K562 (cell line): ENCODE measurements at regions not wholly inside any gene's neighbourhood (a gene's known extent, or its start where the extent isn't known, plus 50 kb on each side); places are given as distances from the start of the nearest gene placed in this dataset.

Source experiments
- ATAC-seq: fragments of 200-7000 bp; cut with Tn5 transposase; 3 replicates; pipeline ENCODE4 v1.9.1; 2020; ENCODE audit warnings: moderate library complexity
- BruUV-seq: library from RNA; stranded (reverse); fragments of 400-500 nt; replicated peaks from 2 replicates; lab custom pipeline; 2021; lab: Mats Ljungman, UMichigan
- CTCF ChIA-PET: fragments of 300-600 bp; formaldehyde crosslinking; extraction: SDS; loops from one replicate; lab custom pipeline; 2021; ENCODE audit warnings: low intra/inter-chr PET ratio; lab: Yijun Ruan, JAX
- POLR2A ChIA-PET: fragments of 300-600, 350-650 bp; sonication (Branson Sonifier 250); formaldehyde crosslinking; extraction: SDS; loops from one replicate; lab custom pipeline; 2021; ENCODE audit warnings: antibody characterized with exemption, inconsistent platforms; lab: Yijun Ruan, JAX
- DNase-seq, 4 experiments: peaks; one replicate each; pipeline versions ENCODE4 v3.0.0 to v3.0.0-alpha.2; 2011 to 2018; ENCODE audit warnings: low spot score in 3 of 4, mixed read lengths in 3 of 4; ENCODE audit errors: extremely low read depth in 1 of 4
- FAIRE-seq: peaks from 2 replicates; lab custom pipeline; 2011; peaks lifted over from hg19 to GRCh38; lab: Jason Lieb, UNC
- H2AFZ ChIP-seq: 2 replicates; pipeline ENCODE4 v1.6.0; 2011; ENCODE audit warnings: low read depth, low read length, control low read depth, inconsistent platforms
- H3K27ac ChIP-seq: fragments of 200-600 bp; 3 replicates; pipeline ENCODE4 v1.8.0; 2011; ENCODE audit warnings: low read depth, mild to moderate bottlenecking, control low read depth, inconsistent platforms, low read length, moderate library complexity, mixed read lengths; ENCODE audit errors: extremely low read depth
- H3K27me3 ChIP-seq, 2 experiments: fragments of 300-600 bp in 1 of 2; 2 replicates in 1 of 2; 3 replicates in 1 of 2; pipeline versions ENCODE4 v1.6.0 to v1.8.0; 2011; ENCODE audit warnings: inconsistent platforms in 2 of 2, low read length in 2 of 2, mild to moderate bottlenecking in 1 of 2, mixed read lengths in 1 of 2, moderate library complexity in 1 of 2; ENCODE audit not compliant: control insufficient read depth in 2 of 2, insufficient read depth in 2 of 2
- H3K36me3 ChIP-seq: fragments of 300-600 bp; 3 replicates; pipeline ENCODE4 v1.8.0; 2011; ENCODE audit warnings: mild to moderate bottlenecking, low read length, inconsistent platforms; ENCODE audit not compliant: control insufficient read depth, insufficient read depth
- H3K4me1 ChIP-seq, 2 experiments: fragments of 200-600 bp in 1 of 2; replicated peaks in 1 of 2; 2 replicates in 1 of 2; 3 replicates in 1 of 2; pipeline versions ENCODE4 v1.5.1 to v1.8.0; 2011; ENCODE audit warnings: inconsistent platforms in 2 of 2, low read length in 2 of 2, mild to moderate bottlenecking in 1 of 2, mixed read lengths in 1 of 2, moderate library complexity in 1 of 2; ENCODE audit not compliant: control insufficient read depth in 2 of 2, insufficient read depth in 2 of 2
- H3K4me2 ChIP-seq: 2 replicates; pipeline ENCODE4 v1.6.1; 2011; ENCODE audit warnings: low read length, control low read depth, inconsistent platforms, mixed read lengths; ENCODE audit not compliant: insufficient read depth
- H3K4me3 ChIP-seq: fragments of 200-600 bp; sonication (generic), shearing (Covaris generic); 2 replicates; pipeline ENCODE4 v1.5.1; 2016; ENCODE audit warnings: control low read depth, inconsistent platforms
- H3K79me2 ChIP-seq: fragments of 200-600 bp; 3 replicates; pipeline ENCODE4 v1.8.0; 2011; ENCODE audit warnings: low read length, inconsistent platforms; ENCODE audit not compliant: control insufficient read depth, insufficient read depth
- H3K9ac ChIP-seq, 2 experiments: 2 replicates each; pipeline versions ENCODE4 v1.6.0 to v1.6.1; 2011; ENCODE audit warnings: low read depth in 2 of 2, low read length in 2 of 2, control low read depth in 1 of 2, inconsistent platforms in 1 of 2, mild to moderate bottlenecking in 1 of 2, mixed read lengths in 1 of 2; ENCODE audit not compliant: insufficient read depth in 1 of 2
- H3K9me1 ChIP-seq: one replicate; pipeline ENCODE4 v1.6.0; 2011; ENCODE audit warnings: inconsistent platforms, mild to moderate bottlenecking, low read length, moderate library complexity; ENCODE audit not compliant: control insufficient read depth, insufficient read depth
- H3K9me3 ChIP-seq: replicated peaks from 2 replicates; pipeline ENCODE4 v1.5.1; 2011; ENCODE audit warnings: low read depth, low read length, inconsistent platforms; ENCODE audit not compliant: control insufficient read depth, insufficient read depth
- H4K20me1 ChIP-seq: replicated peaks from 2 replicates; pipeline ENCODE4 v1.6.1; 2011; ENCODE audit warnings: low read length, inconsistent platforms, mixed read lengths; ENCODE audit not compliant: control insufficient read depth, insufficient read depth
- FOS ChIP-seq: IDR thresholded peaks from 3 replicates; pipeline ENCODE4 v1.6.1; 2011; ENCODE audit not compliant: insufficient read length; ENCODE audit errors: extremely low read depth
- FOSL1 ChIP-seq: fragments of 200-800 bp; sonication (Bioruptor generic); conservative IDR thresholded peaks from 2 replicates; pipeline ENCODE4 v1.6.1; 2016; ENCODE audit warnings: missing genetic modification characterization, missing compliant biosample characterization
- ILF3 ChIP-seq: fragments of 450-650 bp; IDR thresholded peaks from 2 replicates; pipeline ENCODE4 v1.6.1; 2018; ENCODE audit warnings: antibody characterized with exemption, mild to moderate bottlenecking, moderate library complexity, borderline replicate concordance
- POLR2G ChIP-seq: fragments of 200-400 bp; formaldehyde crosslinking; IDR thresholded peaks from 2 replicates; pipeline ENCODE4 v1.6.1; 2017; ENCODE audit warnings: low read depth, mild to moderate bottlenecking, antibody characterized with exemption, low read length, moderate library complexity
- RB1 ChIP-seq: fragments of 450-650 bp; IDR thresholded peaks from 2 replicates; pipeline ENCODE4 v1.6.1; 2017; ENCODE audit warnings: low read depth, mild to moderate bottlenecking
- ZNF121 ChIP-seq: sonication (generic); formaldehyde crosslinking; conservative IDR thresholded peaks from 2 replicates; pipeline ENCODE4 v1.8.0; 2022; ENCODE audit warnings: missing genetic modification reagents
- WGBS: fragments of 100-300 bp; shearing (Covaris generic); methylation state at CpG from one replicate; pipeline ENCODE4 v1.1.6; 2016; ENCODE audit warnings: low coverage, mixed read lengths; ENCODE audit not compliant: insufficient coverage; ENCODE audit errors: missing lambda C conversion rate; 5-methylcytosine and 5-hydroxymethylcytosine counted together
- in situ Hi-C: fragments of 300-500 bp; cut with MboI; formaldehyde crosslinking; loops from 4 replicates; pipeline ENCODE4 v1.15.0; 2018; ENCODE audit warnings: inconsistent platforms, mixed read lengths
- intact Hi-C: fragments of 100-400 bp; cut with micrococcal nuclease; formaldehyde crosslinking; loops from 2 replicates; pipeline ENCODE4 v1.14.2; 2022

GRCh38 chr4:53781629-53782457, 190.6 kb upstream of the LNX1 start:
- intact Hi-C loops (no loop called here), in situ Hi-C loops (no loop called here)
- Histone ChIP-seq H2AFZ (no peak overlapping the region), H3K36me3 (no peaks in the 10 kb centered on the region), H3K79me2 (no peaks in the 10 kb centered on the region), H4K20me1 (no peaks in the 10 kb centered on the region), H3K27ac (no peak overlapping the region), H3K4me1 (no peaks in the 10 kb centered on the region), H3K27me3 (no peaks in the 10 kb centered on the region), H3K9me3 (no peaks in the 10 kb centered on the region), H3K4me3 (no peak overlapping the region), H3K9ac (no peak overlapping the region), H3K9me1 (no peaks in the 10 kb centered on the region), H3K4me2 (no peak overlapping the region)
- no peak for TF ChIP-seq POLR2G
- no peak for TF ChIP-seq ILF3
- TF ChIP-seq FOS = no peak
- no peak for TF ChIP-seq RB1
- TF ChIP-seq ZNF121 (CRISPR knock-in tag) = no peak
- no peak for TF ChIP-seq FOSL1
- ChIA-PET CTCF (no interaction called here), POLR2A (interaction anchor here (1.0 kb wide), 1 partner anchor 18 kb away, joined by 3 read pairs; no protein-coding TSS in a partner anchor)
- no TSS peak for BruUV-seq
- FAIRE-seq = no peak
- no peak for DNase-seq
- WGBS = 0% methylated on average over 10 of the region's 10 CpGs
- no peak for ATAC-seq
